Glutamatergic neuron (in vitro differentiated cells): ENCODE measurements at regions not wholly inside any gene's neighbourhood (a gene's known extent, or its start where the extent isn't known, plus 50 kb on each side); places are given as distances from the start of the nearest gene placed in this dataset.

ENCODE experiments used
- DNase-seq: peaks from one replicate; pipeline ENCODE4 v3.0.0; 2022
- H3K27ac Mint-ChIP-seq: one replicate; pipeline ENCODE4 v1.8.0; 2020; ENCODE audit warnings: mild to moderate bottlenecking, mixed read lengths, inconsistent platforms; ENCODE audit not compliant: unreplicated experiment
- H3K27me3 Mint-ChIP-seq: one replicate; pipeline ENCODE4 v1.8.0; 2020; ENCODE audit warnings: mild to moderate bottlenecking, moderate library complexity, mixed read lengths, inconsistent platforms; ENCODE audit not compliant: unreplicated experiment
- H3K36me3 Mint-ChIP-seq: one replicate; pipeline ENCODE4 v1.8.0; 2020; ENCODE audit warnings: mild to moderate bottlenecking, mixed read lengths, inconsistent platforms; ENCODE audit not compliant: unreplicated experiment
- H3K4me1 Mint-ChIP-seq: one replicate; pipeline ENCODE4 v1.8.0; 2020; ENCODE audit warnings: mild to moderate bottlenecking, low read depth, mixed read lengths, inconsistent platforms; ENCODE audit not compliant: unreplicated experiment
- H3K4me3 Mint-ChIP-seq: one replicate; pipeline ENCODE4 v1.8.0; 2020; ENCODE audit warnings: mild to moderate bottlenecking, mixed read lengths, inconsistent platforms; ENCODE audit not compliant: unreplicated experiment
- H3K9me3 Mint-ChIP-seq: one replicate; pipeline ENCODE4 v1.8.0; 2020; ENCODE audit warnings: mild to moderate bottlenecking, moderate library complexity, mixed read lengths, inconsistent platforms; ENCODE audit not compliant: unreplicated experiment
- CTCF ChIP-seq: fragments of 200-600 bp; sonication (generic); IDR thresholded peaks from one replicate; pipeline ENCODE4 v1.5.0; 2021; ENCODE audit not compliant: partially characterized antibody, unreplicated experiment

DNA sequence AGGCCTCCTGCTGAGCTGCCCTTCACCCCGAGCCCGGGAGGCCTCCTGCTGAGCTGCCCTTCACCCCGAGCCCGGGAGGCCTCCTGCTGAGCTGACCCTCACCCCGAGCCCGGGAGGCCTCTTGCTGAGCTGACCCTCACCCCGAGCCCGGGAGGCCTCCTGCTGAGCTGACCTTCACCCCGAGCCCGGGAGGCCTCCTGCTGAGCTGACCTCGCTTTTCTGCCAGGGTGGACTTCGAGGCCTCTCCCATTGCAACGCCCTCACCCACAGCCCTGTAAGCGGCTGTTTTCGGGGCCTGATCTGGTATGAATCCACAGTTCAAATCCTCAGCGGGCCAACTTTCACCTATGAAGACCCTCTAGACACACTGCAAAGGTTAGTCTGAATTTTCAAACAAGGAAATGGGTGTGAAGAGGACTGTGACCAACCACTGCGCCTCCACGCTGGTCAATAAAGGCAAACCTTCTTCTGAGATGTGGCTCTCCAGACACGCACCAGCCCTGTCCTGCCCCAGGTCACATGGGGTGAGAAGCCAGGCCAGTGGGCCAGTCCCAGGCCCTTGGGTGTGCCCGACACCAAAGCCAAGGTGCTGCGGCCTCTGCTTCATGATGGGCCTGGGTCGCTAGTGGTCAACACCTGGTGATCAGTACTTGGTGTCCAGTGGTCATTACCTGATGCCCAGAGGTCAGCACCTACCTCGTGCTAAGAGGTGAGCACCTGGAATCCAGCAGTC, 225.1 kb upstream of the SALL3 start:
- no peaks in the 10 kb centered on the region for H3K27me3 Mint-ChIP-seq
- no peaks in the 10 kb centered on the region for H3K36me3 Mint-ChIP-seq
- H3K9me3 Mint-ChIP-seq = no peaks in the 10 kb centered on the region
- H3K4me3 Mint-ChIP-seq = no peak overlapping the region
- TF ChIP-seq CTCF = no peak
- DNase-seq = no peak
- no peaks in the 10 kb centered on the region for H3K4me1 Mint-ChIP-seq
- no peak overlapping the region for H3K27ac Mint-ChIP-seq

GRCh38 chr18:78757014-78757413, 222.6 kb upstream of the SALL3 start:
- Mint-ChIP-seq H3K9me3 (no peaks in the 10 kb centered on the region), H3K27ac (no peak overlapping the region), H3K4me1 (no peaks in the 10 kb centered on the region), H3K4me3 (no peak overlapping the region), H3K36me3 (no peaks in the 10 kb centered on the region), H3K27me3 (no peaks in the 10 kb centered on the region)
- TF ChIP-seq CTCF = no peak
- DNase-seq = no peak

DNA sequence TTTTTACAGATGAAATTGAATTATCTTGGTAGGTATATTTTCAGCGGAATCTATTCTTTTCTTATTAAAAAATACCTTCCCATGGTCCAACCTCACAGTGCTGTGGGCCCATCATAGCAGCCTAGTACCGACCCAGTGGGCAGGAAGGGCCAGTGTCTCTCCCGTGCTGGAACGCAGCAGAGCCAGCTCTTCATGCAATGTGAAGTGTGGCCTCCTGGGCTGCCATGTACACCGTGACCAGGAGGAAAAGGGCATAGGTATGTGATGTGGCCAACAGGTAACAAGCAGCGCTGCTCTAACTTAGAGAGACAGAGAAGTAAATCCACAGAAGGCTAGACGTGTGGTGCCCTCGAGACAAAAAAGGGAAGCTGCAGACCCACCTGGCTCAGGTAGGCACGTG, 221.1 kb upstream of the SALL3 start:
- H3K36me3 Mint-ChIP-seq = no peaks in the 10 kb centered on the region
- H3K9me3 Mint-ChIP-seq = no peaks in the 10 kb centered on the region
- H3K4me3 Mint-ChIP-seq = no peak overlapping the region
- H3K27ac Mint-ChIP-seq = no peak overlapping the region
- H3K27me3 Mint-ChIP-seq = no peaks in the 10 kb centered on the region
- no peak for DNase-seq
- TF ChIP-seq CTCF = no peak
- H3K4me1 Mint-ChIP-seq = no peaks in the 10 kb centered on the region

GRCh38 chr18:78762753-78763152, 216.9 kb upstream of the SALL3 start:
- no peaks in the 10 kb centered on the region for H3K4me1 Mint-ChIP-seq
- peaks cover 2% of the 10 kb centered on the region for H3K27me3 Mint-ChIP-seq

More at GRCh38 chr18:78762753-78763152, 216.9 kb upstream of the SALL3 start:
- H3K9me3 Mint-ChIP-seq = no peaks in the 10 kb centered on the region
- H3K4me3 Mint-ChIP-seq = no peak overlapping the region
- H3K27ac Mint-ChIP-seq = no peak overlapping the region
- H3K36me3 Mint-ChIP-seq = no peaks in the 10 kb centered on the region
- TF ChIP-seq CTCF = no peak
- DNase-seq = no peak
